ENCODE measurements at regions not wholly inside any gene's neighbourhood (a gene's known extent, or its start where the extent isn't known, plus 50 kb on each side); places are given as distances from the start of the nearest gene placed in this dataset.
"Not testable (repeated sequence)": the region's sequence is repeated elsewhere in the genome, so short reads cannot be mapped to it uniquely, and the experiment has no call there.

- no peak for DNase-seq
These were observed 211.2 kb upstream of the LRIG3 start for GRCh38 chr12:59131462-59131861.

- DNase-seq: no peak
These were observed 202.5 kb upstream of the LRIG3 start for GRCh38 chr12:59122784-59123183.

- no peak for DNase-seq
These were observed 201.1 kb upstream of the LRIG3 start for GRCh38 chr12:59121451-59121850.

- no peak for DNase-seq
These were observed 199.4 kb upstream of the LRIG3 start for GRCh38 chr12:59119676-59120075.

GRCh38 chr12:59118356-59118755, 198.1 kb upstream of the LRIG3 start:
- DNase-seq: no peak

- no peak for DNase-seq
These were observed 195.7 kb upstream of the LRIG3 start for GRCh38 chr12:59115995-59116394.

- no peak for DNase-seq
These were observed 195.2 kb upstream of the LRIG3 start for GRCh38 chr12:59115526-59115925.

GRCh38 chr12:59113831-59114615, 193.7 kb upstream of the LRIG3 start:
- peak; percentile 12 to 62 for DNase-seq

GRCh38 chr12:59111851-59112250, 191.5 kb upstream of the LRIG3 start:
- no peak for DNase-seq

GRCh38 chr12:59108516-59108915, 188.2 kb upstream of the LRIG3 start:
- not testable (repeated sequence) for DNase-seq

GRCh38 chr12:59100585-59100984, 180.3 kb upstream of the LRIG3 start:
- DNase-seq: no peak

GRCh38 chr12:59097876-59098275, 177.6 kb upstream of the LRIG3 start:
- DNase-seq: no peak

- DNase-seq: no peak
These were observed 175.9 kb upstream of the LRIG3 start for GRCh38 chr12:59096246-59096645.

GRCh38 chr12:59093073-59093772, 172.9 kb upstream of the LRIG3 start:
- no peak for DNase-seq

- no peak for DNase-seq
These were observed 168.4 kb upstream of the LRIG3 start for GRCh38 chr12:59088673-59089072.

- DNase-seq: no peak
These were observed 167.4 kb upstream of the LRIG3 start for GRCh38 chr12:59087691-59088090.

GRCh38 chr12:59087077-59087673, 166.9 kb upstream of the LRIG3 start:
- no peak for DNase-seq

- peak in 1 of 2 experiments; percentile 16 for DNase-seq
These were observed 165.8 kb upstream of the LRIG3 start for GRCh38 chr12:59086126-59086525.

GRCh38 chr12:59085690-59086089, 165.4 kb upstream of the LRIG3 start:
- no peak for DNase-seq

- DNase-seq: no peak
These were observed 164.4 kb upstream of the LRIG3 start for GRCh38 chr12:59084511-59085375.

- DNase-seq: no peak
These were observed 162.6 kb upstream of the LRIG3 start for GRCh38 chr12:59082952-59083351.

- DNase-seq: no peak
These were observed 159.8 kb upstream of the LRIG3 start for GRCh38 chr12:59080101-59080500.

GRCh38 chr12:59079472-59079871, 159.2 kb upstream of the LRIG3 start:
- no peak for DNase-seq

All from NCI-H1930 (cell line).